ENCODE measurements at regions not wholly inside any gene's neighbourhood (a gene's known extent, or its start where the extent isn't known, plus 50 kb on each side); places are given as distances from the start of the nearest gene placed in this dataset.

GRCh38 chr4:100317032-100317864 is 127.0 kb upstream of the DDIT4L start:
- no peak overlapping the region for H3K27ac ChIP-seq (ENCODE audit: low read length)
- no peak for DNase-seq (ENCODE audit: low read depth, low spot score)
- no peaks in the 10 kb centered on the region for H3K9me3 ChIP-seq (ENCODE audit: control insufficient read depth, insufficient read depth, low read depth, low read length)
- CTCF ChIA-PET = no interaction called here
- in situ Hi-C loops (cut with HindIII; ENCODE audit: low pct_unique_long_range_greater_than_20kb, low sequenced_read_pairs) = no loop called here
- TF ChIP-seq SIN3A (IDR thresholded peaks at IDR 0.05; ENCODE audit: borderline replicate concordance, insufficient read depth, low read depth, low read length) (no peak), REST (IDR thresholded peaks at IDR 0.05; ENCODE audit: insufficient read depth in 1 of 2, low read depth in 2 of 2, low read length in 1 of 2) (no peak), CTCF (IDR thresholded peaks at IDR 0.05) (no peak), POLR2AphosphoS5 (IDR thresholded peaks at IDR 0.05; ENCODE audit: low read depth, low read length) (no peak), TCF7L2 (IDR thresholded peaks at IDR 0.05; ENCODE audit: low read depth, low read length) (no peak)
- no TSS peak for BruUV-seq (replicated peaks)
- no peaks in the 10 kb centered on the region for H3K4me1 ChIP-seq (ENCODE audit: control insufficient read depth, insufficient read depth, low read length)
- H3K4me3 ChIP-seq (ENCODE audit: low read depth in 2 of 2, low read length in 2 of 2) = no peak overlapping the region
- POLR2A ChIA-PET = no interaction called here
- no peaks in the 10 kb centered on the region for H3K27me3 ChIP-seq (ENCODE audit: control insufficient read depth, insufficient read depth, low read length)
- H3K36me3 ChIP-seq (ENCODE audit: control insufficient read depth, insufficient read depth, low read length) = no peaks in the 10 kb centered on the region
- intact Hi-C loops (cut with micrococcal nuclease; ENCODE audit: unreplicated experiment) = no loop called here
- no peak for ATAC-seq

- in situ Hi-C loops (cut with HindIII; ENCODE audit: low pct_unique_long_range_greater_than_20kb, low sequenced_read_pairs) (no loop called here), intact Hi-C loops (cut with micrococcal nuclease; ENCODE audit: unreplicated experiment) (no loop called here)
- ChIA-PET CTCF (no interaction called here), POLR2A (no interaction called here)
- no peak for ATAC-seq
- no TSS peak for BruUV-seq (replicated peaks)
- Histone ChIP-seq H3K4me3 (ENCODE audit: low read depth in 2 of 2, low read length in 2 of 2) (no peak overlapping the region), H3K4me1 (ENCODE audit: control insufficient read depth, insufficient read depth, low read length) (no peaks in the 10 kb centered on the region), H3K27me3 (ENCODE audit: control insufficient read depth, insufficient read depth, low read length) (no peaks in the 10 kb centered on the region), H3K27ac (ENCODE audit: low read length) (no peak overlapping the region), H3K36me3 (ENCODE audit: control insufficient read depth, insufficient read depth, low read length) (no peaks in the 10 kb centered on the region), H3K9me3 (ENCODE audit: control insufficient read depth, insufficient read depth, low read depth, low read length) (no peaks in the 10 kb centered on the region)
- no peak for DNase-seq (ENCODE audit: low read depth, low spot score)
- TF ChIP-seq CTCF (IDR thresholded peaks at IDR 0.05) (no peak), SIN3A (IDR thresholded peaks at IDR 0.05; ENCODE audit: borderline replicate concordance, insufficient read depth, low read depth, low read length) (no peak), TCF7L2 (IDR thresholded peaks at IDR 0.05; ENCODE audit: low read depth, low read length) (no peak), REST (IDR thresholded peaks at IDR 0.05; ENCODE audit: insufficient read depth in 1 of 2, low read depth in 2 of 2, low read length in 1 of 2) (no peak), POLR2AphosphoS5 (IDR thresholded peaks at IDR 0.05; ENCODE audit: low read depth, low read length) (no peak)
Measured at GRCh38 chr4:100314057-100314456, 123.8 kb upstream of the DDIT4L start.

All from Panc1 (cell line).